ENCODE measurements at regions not wholly inside any gene's neighbourhood (a gene's known extent, or its start where the extent isn't known, plus 50 kb on each side); places are given as distances from the start of the nearest gene placed in this dataset.

GRCh38 chr2:47234456-47234855, 58.1 kb upstream of the CALM2 start:
- DNase-seq: no peak

- no peak for DNase-seq
These were observed 56.6 kb upstream of the CALM2 start for GRCh38 chr2:47232738-47233415.

- no peak for DNase-seq
These were observed 54.1 kb upstream of the CALM2 start for GRCh38 chr2:47230418-47230817.

- peak; percentile 67 for DNase-seq
These were observed 51.4 kb upstream of the CALM2 start for GRCh38 chr2:47227532-47228279.

GRCh38 chr2:47226923-47227220, 50.6 kb upstream of the CALM2 start:
- no peak for DNase-seq

- peak; percentile 8 for DNase-seq
These were observed 50.0 kb upstream of the CALM2 start for GRCh38 chr2:47226132-47226922.
